GM04504 (cell line): ENCODE measurements at regions not wholly inside any gene's neighbourhood (a gene's known extent, or its start where the extent isn't known, plus 50 kb on each side); places are given as distances from the start of the nearest gene placed in this dataset.

Source experiments
- DNase-seq: peaks from one replicate; pipeline ENCODE4 v3.0.0-alpha.2; 2012; ENCODE audit warnings: low read depth

DNA sequence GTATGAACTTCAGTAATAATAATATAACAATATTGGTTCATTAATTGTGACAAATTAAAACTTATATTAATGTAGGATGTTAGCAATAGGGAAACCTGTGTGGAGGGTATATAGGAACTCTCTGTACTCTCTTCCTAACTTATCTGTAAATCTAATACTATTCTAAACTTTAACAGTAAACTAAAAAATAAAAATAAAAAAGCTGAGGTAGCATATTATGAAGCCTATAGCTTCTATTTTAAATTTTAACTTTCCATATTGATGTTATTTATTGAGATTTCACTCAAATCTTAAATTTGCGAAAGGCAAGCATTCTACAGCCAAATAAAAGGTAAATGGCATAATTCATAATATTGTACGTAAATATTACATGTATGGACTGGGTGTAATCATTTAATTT is 326.4 kb downstream of the MEI4 start:
- DNase-seq: no peak

DNA sequence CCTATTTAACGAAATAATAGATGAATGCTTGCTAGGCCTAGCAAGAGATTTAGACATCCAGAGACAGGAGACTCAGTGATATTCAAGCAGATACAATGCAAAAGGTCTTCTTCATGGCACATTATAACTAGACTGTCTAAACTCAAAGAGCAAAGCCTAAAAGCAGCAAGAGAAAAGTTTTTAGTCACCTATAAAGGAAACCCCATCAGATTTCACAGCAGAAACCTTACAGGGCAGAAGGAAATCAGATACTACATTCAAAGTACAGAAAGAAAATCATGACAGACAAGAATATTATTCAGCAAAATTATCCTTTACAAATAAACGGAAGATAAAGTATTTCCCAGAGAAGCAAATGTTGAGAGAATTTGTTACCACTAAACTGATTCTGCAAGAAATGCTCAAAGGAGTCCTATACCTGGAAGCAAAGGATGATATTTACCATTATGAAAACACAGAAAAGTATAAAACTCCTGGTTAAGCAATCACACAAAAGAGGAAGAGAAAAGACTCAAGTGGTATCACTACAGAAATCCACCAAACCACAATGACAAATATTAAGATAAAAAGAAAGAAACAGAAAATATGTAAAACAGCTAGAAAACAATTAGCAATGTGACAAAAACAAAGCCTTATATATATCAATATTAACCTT is 333.7 kb downstream of the MEI4 start:
- DNase-seq: no peak

DNA sequence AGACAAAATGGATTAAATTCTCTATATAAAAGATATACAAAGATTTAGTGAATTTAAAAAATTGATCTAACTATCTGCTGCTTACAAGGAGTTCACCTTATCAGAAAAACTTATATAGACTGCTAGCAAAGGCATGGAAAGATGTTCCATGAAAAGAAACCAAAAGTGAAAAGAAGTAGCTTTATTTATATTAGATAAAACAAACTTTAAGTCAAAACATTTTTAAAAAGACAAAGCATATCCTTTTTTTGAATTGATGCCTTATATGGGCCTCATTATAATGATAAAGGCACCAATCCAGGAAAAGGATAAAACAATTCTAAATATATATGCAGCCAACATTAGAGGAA is 334.2 kb downstream of the MEI4 start:
- DNase-seq: no peak

DNA sequence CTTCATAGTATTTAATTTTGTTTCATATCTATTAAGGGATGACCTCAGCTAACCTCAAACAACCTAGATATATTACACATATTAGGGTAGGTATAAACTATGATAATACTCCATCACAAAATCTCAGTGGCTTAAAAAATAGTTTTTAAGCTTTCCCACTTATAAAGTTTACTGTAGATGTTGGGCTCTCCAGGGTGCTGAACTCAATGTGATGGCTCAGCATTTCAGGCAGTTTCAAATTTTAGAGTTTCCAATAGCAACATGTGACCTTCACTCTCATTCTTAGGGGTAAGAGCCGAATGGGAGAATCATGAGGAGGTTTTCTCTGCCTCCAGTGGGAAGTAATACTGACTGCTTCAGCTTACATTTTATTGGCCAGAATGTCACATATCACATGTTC is 357.3 kb downstream of the MEI4 start:
- DNase-seq: no peak

DNA sequence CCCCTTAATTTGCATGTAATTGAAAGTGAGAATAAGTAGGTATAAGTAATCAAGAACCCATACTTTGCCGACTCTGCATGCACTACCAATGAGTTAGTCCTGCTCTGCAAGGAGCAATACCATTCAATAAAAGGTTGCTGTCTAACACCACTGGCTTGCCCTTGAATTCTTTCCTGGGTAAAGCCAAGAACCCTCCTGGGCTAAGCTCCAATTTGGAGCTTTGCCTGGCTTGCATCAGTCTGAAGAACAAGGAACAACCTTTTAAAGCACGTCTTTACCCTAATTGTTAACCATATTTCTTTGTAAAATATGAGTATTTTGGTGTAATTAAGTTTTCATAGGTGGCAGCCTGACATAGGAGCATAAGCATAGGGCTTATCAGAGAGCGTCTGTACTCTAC is 367.7 kb downstream of the MEI4 start:
- no peak for DNase-seq

DNA sequence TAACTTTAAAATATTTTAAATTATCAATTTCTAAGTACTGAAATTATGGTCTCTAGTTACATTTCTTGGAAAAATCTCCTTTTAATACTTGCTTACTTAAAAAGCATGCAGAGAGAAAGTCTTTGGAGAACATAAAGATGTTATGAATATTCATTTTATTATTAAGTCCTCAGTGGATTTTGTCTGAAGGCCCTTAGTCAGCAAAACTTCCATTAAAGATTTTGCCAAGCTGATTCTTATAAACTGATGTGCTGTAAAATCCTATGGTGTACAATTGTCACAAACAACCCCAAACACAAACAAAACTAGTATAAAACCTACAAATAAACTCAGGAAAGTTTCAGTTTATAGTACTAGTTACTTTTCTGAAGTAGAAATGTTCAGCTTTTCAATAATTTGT is 372.7 kb downstream of the MEI4 start:
- no peak for DNase-seq

DNA sequence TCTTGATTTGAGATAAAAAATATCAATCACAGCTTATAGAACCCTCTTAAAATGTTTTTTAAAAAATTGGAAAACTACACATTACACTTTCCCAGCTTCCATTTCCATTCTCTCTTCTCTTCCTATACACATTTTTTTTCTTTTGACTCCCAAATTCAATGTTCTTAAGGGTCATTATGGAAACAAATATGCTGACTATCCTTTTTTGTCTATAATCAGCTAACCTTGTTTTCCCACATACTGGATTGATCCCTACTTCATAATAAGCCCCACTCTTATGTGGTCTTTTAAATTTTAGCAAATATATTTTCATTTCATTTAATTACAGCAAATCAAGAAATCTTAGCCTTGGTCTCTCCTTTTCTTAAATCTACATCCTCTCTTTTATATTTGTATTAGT is 378.4 kb downstream of the MEI4 start:
- no peak for DNase-seq

DNA sequence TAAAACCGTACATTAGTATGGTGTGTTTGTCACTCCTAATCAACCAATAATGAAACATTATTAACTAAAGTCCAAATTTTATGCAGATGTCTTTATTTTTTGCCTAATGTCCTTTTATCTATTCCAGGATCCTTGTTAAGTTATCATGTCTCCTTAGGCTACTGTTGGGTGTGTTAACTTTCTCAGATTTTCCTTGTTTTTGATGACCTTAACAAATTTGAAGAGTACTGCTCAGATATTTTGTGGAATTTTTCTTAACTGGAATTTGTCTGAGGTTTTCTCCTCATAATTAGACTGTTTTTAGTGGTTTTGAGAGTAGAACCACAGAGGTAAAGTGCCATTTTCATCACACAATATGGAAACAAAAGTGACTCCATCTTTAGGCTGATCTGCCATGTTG is 406.3 kb downstream of the MEI4 start:
- DNase-seq: no peak

DNA sequence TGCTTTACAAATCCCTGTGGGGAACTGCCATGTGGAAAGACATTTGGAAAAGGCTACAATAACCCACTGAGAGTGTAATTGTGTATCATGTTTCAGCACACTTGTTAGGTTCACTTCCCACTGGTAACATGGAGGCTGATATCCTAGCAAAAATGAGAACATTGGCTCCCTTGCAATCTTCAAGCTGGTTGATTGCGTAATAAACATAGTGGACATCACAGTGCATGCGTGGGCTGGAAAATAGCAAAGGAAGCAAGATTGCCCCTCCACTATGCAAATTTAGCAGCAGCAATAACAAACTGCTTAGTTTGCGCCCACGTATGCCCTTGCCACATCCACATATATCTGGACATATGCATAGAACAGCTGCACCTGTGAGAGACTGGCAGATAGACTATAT is 410.2 kb downstream of the MEI4 start:
- no peak for DNase-seq

DNA sequence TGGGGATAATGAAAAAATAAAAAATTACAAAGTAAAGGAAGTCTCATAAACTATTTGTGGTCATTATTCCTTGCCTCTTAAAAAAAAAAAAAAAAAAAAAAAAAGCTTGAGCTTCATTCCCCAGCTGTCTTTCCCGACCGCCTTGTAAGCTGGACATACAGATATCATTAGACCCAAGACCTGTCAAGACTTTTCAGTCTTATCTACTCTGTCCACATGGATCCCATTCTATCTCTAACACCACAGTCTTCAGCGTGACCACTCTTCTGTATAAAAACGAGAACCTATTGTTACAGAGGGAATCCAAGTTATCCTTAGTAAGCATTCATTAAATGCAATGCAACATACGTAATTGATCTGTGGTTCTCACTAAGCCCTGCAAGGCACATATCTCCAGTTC is 423.5 kb downstream of the MEI4 start:
- no peak for DNase-seq

DNA sequence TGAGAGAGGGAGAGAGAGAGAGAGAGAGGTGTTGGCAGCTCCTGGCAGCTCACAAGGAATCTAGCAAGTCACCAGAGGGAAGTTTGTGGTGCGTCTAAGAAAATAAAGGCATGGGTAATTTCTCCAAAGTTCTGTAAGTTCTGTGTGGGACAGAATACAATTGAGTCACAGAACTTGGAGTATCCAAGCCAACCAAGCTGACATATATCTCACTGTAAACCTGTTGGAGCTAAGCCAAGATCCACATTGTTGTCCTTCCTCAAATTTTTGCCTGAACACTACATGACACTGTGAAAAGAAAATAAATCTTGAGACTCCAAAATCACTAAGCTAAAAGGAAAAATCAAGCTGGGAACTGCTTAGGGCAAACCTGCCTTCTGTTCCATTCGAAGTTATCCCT is 436.7 kb downstream of the MEI4 start:
- DNase-seq: no peak

DNA sequence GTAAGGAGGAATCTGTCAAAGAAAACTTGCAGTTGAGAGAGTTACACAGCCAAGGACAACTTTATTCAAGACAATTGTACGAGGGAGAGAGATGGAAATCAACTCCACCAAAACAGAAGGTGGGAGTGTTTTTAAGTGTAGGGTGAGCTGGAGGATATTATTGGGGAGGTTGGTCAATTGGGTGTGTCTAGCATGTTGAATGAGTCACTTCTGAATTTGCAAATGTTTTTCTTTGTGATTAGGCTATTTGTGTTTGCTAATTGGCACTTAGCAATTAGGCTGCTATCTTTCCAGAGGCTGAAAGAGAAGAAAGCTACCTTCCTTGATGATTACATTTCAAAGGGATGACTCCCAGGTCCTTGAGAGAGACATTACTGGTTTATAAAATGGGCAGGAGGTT is 441.1 kb downstream of the MEI4 start:
- no peak for DNase-seq

DNA sequence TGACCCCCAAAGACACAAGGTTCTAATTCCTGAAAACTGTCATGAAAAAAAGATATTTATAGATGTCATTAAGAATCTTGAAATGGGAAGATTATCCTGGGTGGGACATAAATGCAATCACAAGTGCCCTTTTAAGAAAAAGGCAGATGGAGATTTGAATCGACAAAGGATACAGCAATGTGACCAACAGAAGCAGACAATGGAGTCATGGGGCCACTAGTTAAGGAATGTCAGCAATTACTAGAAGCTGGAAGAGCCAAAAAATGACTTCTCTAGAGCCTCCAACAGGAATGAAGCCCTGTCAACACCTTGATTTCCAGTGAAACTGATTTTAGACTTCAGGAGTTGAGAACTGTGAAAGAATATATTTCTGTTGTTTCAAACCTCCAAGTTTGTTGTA is 448.5 kb downstream of the MEI4 start:
- DNase-seq: no peak

DNA sequence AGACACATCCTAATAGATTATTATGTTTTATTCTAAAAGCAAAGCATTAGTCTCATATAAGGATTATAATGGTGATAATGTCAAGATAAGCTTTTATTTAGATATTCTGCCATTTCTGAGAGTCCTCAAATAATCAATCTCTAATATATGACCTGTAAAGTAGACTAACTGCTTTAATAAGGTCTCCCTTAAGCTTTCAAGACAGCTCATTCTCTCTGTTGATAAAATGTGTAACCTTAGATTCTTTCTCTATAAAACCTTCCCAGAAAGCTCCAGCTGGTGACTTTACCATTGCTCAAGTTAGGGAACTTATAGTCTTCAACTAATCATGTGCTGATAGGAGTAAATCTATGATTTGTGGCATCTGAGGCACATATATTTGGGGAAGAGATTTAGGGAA is 457.8 kb downstream of the MEI4 start:
- DNase-seq: no peak

DNA sequence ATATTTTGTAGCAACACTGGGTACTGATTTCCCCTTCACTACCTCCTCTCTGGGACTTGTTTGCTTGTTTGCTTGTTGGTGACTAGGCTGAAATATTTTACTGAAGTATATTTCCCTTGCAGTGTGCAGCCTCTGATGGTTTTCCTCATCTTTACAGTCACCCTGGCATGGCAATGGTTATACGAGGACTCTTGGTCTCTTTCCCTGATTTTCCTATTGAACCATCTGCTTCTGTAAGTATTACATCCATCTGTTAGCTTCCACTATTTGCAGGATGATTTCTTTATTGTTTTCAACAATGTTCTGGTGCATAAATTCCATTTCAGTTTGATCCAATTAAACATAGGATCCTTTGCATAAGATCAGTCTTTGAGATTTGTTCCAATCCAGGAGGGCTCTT is 465.1 kb downstream of the MEI4 start:
- DNase-seq: no peak

DNA sequence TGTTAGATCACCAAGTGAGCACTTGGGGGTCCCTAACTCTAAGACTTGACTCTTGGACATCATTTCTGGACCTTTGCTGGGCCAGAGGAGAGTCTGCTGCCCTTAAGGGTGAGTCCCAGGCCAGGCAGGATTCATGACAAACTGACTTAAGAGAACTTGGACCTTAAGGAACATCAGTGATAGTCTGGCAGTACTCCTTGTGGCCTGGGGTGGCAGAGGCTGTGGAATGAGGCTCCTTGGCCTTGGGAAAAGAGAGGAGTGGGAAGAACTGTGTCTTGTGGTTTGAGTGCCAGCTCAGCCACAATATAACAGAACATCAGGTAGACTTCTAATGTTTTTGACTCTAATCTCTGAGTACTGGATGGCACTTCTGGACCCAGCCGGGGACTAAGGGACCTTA is 478.7 kb downstream of the MEI4 start:
- DNase-seq: no peak

DNA sequence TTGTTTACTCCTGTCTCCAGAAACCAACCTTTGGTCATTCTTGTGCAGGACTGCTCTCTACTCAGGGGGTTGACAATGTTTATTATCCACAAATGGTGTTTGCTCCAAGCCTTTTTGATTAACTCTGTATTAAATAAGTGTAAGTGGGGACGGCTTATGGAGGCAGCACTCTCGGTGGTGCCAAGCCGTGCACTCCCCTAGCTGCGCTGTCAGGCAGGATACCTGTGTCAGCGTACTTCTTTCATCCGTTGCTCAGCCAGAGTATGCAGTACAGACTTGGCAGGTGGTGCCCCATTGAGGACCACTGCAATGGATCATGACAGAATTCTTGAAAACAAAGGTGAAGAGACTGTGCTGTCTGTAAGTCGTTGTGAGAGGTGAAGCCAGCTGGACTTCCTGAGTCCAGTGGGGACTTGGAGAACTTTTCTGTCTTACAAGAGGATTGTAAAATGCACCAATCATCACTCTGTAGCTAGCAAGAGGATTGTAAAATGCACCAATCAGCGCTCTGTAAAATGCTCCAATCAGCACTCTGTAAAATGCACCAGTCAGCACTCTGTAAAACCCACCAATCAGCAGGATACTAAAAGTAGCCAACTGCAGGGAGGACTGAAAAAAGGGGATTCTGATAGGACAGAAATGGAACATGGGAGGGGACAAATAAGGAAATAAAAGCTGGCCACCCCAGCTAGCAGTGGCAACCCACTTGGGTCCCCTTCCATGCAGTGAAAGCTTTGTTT is 480.0 kb downstream of the MEI4 start:
- DNase-seq: no peak

DNA sequence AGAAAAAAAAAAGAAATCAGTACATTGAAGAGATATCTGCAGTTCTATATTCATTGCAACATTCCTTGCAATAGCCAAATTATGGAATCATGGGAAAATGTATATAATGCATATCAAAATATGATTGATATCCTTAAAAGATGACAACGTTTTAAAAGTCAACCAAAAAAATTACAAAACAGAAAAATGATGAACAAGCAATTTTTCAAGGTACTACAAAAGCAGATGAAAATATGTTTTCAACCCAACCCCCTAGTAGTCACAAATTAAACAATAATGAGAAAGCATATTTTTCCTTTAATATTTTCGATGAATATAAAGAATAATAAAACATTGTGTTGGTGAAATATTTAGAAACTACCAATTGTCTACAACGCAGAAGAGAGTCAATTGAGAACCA is 497.6 kb downstream of the MEI4 start:
- no peak for DNase-seq

DNA sequence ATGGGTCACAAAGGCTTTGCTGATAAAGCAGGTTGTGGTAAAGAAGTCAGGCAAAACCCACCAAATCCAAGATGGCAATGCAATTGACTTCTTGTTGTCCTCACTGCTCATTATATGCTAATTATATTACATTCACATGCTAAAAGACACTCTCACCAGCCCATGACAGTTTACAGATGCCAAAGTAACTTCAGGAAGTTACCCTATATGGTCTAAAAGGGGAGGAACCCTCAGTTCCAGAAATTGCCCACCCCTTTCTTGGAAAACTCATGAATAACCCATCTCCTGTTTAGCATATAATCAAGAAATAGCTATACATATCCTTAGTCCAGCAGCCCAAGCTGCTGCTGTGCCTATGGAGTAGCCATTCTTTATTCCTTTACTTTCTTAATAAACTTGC is 501.1 kb downstream of the MEI4 start:
- no peak for DNase-seq

DNA sequence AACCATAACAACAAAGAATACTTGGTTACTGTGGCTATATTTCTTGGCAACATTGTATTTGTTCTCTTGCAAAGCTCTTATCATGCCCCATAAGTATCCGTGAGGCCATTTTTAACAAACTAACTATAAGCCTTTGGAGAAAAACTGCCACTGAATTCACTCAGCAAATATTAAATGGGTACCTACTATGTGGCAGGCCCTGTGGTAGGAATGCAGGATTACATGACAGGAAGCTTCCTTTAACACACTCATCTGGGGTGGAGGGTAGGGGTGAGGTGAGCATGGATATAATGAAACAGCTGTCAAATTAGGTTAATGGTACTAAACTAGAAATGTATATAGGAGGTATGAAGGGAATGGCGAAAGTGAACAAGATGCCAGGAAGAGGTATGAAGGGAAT is 504.8 kb downstream of the MEI4 start:
- DNase-seq: no peak

DNA sequence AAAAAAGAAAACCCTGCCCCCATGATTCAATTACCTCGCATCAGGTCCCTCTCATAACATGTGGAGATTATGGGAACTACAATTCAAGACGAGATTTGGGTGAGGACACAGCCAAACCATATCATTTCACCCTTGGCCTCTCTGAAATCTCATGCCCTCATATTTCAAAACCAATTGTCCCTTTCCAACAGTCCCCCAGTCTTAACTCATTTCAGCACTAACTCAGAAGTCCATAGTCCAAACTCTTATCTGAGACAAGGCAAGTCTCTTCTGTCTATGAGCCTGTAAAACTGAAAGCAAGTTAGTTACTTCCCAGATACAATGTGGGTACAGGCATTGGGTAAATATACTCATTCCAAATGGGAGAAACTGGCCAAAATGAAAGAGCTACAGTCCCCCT is 536.1 kb downstream of the MEI4 start:
- no peak for DNase-seq

DNA sequence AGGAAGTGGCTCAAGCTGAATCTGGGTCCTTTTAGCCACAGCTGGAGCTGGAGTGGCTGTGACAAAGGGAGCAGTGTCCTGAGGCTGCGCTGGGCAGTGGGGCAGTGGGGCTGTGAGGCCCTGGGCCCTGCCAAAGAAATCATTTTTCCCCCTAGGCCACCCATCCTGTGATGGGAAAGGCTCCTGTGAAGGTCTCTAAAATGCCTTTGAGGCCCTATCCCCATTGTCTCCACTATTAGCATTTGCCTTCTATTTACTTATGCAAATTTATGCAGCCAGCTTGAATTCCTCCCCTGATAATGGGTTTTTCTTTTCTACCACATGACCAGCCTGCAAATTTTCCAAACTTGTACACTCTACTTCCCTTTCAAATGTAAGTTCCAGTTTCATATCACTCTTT is 539.2 kb downstream of the MEI4 start:
- DNase-seq: no peak

DNA sequence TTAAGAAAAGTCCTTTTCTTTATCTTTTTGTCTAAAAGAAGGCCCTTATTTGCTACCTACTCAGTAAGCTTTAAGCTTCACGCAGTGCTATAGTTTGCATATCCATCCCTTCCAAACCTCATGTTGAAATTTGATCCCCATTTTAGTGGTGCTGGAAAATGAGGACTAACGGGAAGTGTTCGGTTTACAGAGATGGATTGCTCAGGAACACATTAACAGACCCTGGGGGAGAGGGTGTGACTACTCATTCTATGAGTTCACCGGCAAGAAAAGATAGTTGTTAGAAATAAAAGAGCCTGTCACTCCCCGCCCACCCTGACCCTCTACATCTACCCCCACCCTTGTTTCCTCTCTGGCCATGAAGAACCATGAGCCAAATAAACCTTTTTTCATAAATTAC is 546.2 kb downstream of the MEI4 start:
- no peak for DNase-seq

DNA sequence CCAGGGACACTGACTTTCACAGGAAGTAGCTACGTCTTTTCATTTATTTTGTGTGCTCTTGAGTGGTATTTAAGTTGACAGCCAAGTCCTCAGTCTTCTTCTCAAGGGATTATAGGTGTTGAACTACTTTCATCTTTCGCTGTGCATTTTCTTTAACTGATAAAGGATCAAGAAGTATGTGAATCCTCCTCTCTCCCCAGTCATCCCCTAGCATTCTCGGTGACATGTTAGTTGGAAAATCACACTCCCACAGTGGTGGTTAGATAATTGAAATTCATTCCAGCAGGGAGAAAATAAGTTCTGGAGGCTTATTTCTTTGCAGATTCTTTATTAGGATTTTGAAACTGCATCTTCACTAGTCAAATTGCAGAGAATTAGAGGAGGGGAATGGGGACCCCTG is 569.4 kb downstream of the MEI4 start:
- DNase-seq: no peak
